RWPE2 (cell line): ENCODE measurements at regions not wholly inside any gene's neighbourhood (a gene's known extent, or its start where the extent isn't known, plus 50 kb on each side); places are given as distances from the start of the nearest gene placed in this dataset.

ENCODE experiments used
- ATAC-seq: fragments of 200-7000 bp; cut with Tn5 transposase; 3 replicates; pipeline ENCODE4 v1.9.1; 2021; ENCODE audit warnings: low read depth
- DNase-seq: peaks from one replicate; pipeline ENCODE4 v3.0.0-alpha.2; 2020; ENCODE audit warnings: low spot score
- H3K27ac ChIP-seq: fragments of 450-650 bp; 2 replicates; pipeline ENCODE4 v1.5.1; 2017; ENCODE audit warnings: mild to moderate bottlenecking; ENCODE audit not compliant: poor library complexity, severe bottlenecking
- H3K27me3 ChIP-seq: fragments of 250-450 bp; sonication (Bioruptor Pico); 2 replicates; pipeline ENCODE4 v1.5.1; 2021; ENCODE audit warnings: mild to moderate bottlenecking, moderate library complexity; ENCODE audit not compliant: insufficient read depth, poor library complexity, severe bottlenecking
- H3K36me3 ChIP-seq: fragments of 250-450 bp; sonication (Bioruptor Pico); 2 replicates; pipeline ENCODE4 v1.5.1; 2020; ENCODE audit warnings: low read depth, mild to moderate bottlenecking, moderate library complexity
- H3K4me1 ChIP-seq: fragments of 250-450 bp; sonication (Bioruptor Pico); 2 replicates; pipeline ENCODE4 v1.5.1; 2021; ENCODE audit warnings: mild to moderate bottlenecking, moderate library complexity; ENCODE audit not compliant: insufficient read depth, poor library complexity, severe bottlenecking
- H3K4me3 ChIP-seq: fragments of 250-450 bp; sonication (Bioruptor Pico); 2 replicates; pipeline ENCODE4 v1.5.1; 2021; ENCODE audit warnings: mild to moderate bottlenecking, moderate library complexity; ENCODE audit not compliant: severe bottlenecking
- H3K9me3 ChIP-seq: fragments of 250-450 bp; sonication (Bioruptor Pico); 2 replicates; pipeline ENCODE4 v1.5.1; 2021; ENCODE audit warnings: mild to moderate bottlenecking, moderate library complexity; ENCODE audit not compliant: severe bottlenecking
- TF ChIP-seq, protein P1 (sequence below): fragments of 450-650 bp; IDR thresholded peaks from one replicate; pipeline ENCODE4 v1.5.1; 2017; ENCODE audit warnings: mild to moderate bottlenecking, moderate library complexity; ENCODE audit not compliant: poor library complexity, severe bottlenecking

DNA sequence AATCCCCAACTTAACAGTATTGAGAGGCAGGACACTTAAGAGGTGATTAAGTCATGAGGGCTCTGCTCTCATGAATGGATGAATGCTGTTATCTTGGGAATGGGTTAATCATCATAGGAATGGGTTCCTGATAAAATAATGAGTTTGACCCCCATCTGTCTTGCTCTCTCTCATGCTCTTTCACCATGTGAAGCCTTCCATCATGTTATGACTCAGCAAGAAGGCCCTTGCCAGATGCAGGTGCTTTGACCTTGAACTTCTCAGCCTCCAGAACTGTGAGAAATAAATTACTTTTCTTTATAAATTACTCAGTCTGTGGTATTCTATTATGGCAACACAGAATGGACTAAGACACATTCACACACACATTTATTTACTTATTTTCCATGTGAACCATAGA, 89.0 kb upstream of the PPM1H start:
- DNase-seq (no peak), ATAC-seq (no peak)
- H3K27me3 ChIP-seq: peaks cover 4% of the 10 kb centered on the region
- H3K4me1 ChIP-seq: no peaks in the 10 kb centered on the region
- no peak overlapping the region for H3K27ac ChIP-seq
- H3K4me3 ChIP-seq: no peak overlapping the region
- no peaks in the 10 kb centered on the region for H3K36me3 ChIP-seq
- H3K9me3 ChIP-seq: no peaks in the 10 kb centered on the region
- TF ChIP-seq, protein P1, sequence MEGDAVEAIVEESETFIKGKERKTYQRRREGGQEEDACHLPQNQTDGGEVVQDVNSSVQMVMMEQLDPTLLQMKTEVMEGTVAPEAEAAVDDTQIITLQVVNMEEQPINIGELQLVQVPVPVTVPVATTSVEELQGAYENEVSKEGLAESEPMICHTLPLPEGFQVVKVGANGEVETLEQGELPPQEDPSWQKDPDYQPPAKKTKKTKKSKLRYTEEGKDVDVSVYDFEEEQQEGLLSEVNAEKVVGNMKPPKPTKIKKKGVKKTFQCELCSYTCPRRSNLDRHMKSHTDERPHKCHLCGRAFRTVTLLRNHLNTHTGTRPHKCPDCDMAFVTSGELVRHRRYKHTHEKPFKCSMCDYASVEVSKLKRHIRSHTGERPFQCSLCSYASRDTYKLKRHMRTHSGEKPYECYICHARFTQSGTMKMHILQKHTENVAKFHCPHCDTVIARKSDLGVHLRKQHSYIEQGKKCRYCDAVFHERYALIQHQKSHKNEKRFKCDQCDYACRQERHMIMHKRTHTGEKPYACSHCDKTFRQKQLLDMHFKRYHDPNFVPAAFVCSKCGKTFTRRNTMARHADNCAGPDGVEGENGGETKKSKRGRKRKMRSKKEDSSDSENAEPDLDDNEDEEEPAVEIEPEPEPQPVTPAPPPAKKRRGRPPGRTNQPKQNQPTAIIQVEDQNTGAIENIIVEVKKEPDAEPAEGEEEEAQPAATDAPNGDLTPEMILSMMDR: no peak

DNA sequence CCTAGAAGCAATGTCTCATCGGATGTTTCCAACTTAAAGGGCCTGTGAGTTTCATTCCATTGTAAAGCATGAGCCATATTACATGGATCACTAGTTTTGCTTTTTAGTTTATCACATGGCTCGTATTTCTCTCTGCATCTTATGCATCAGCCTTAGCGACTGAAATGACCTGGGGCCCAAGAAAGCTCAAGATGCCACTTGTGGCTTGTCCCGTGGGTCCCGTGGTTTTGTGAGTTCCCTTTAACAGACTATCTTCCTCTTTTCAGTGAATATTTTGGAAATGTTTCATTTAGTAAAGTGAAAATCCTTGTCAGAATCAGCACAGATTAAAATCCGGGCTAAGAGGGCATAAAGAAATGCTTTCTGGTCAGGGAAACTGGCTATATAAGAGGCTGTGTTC, 86.2 kb upstream of the PPM1H start:
- DNase-seq (no peak), ATAC-seq (no peak)
- no peak overlapping the region for H3K27ac ChIP-seq
- TF ChIP-seq, protein P1: no peak
- no peaks in the 10 kb centered on the region for H3K4me1 ChIP-seq
- H3K36me3 ChIP-seq: no peaks in the 10 kb centered on the region
- peaks cover 4% of the 10 kb centered on the region for H3K27me3 ChIP-seq
- no peak overlapping the region for H3K4me3 ChIP-seq
- no peaks in the 10 kb centered on the region for H3K9me3 ChIP-seq

DNA sequence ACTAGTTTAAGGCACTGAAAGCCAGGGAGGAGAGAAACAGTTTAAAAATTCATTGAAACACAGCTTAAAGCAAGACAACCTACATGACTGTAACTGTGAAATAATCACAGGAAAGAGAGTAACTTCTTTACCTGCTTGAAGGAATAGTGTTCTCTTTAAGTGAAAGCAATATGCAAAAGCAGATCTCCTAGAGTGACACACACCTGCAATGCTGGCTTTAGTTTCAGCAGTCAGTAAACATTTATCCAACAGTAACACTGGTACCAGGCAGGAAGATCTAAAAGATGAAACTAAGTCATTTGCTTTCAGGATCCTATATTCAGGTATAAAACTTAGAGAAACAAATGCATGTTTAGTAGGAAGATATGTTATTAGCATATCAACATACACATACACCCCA, 85.3 kb upstream of the PPM1H start:
- TF ChIP-seq, protein P1: no peak
- Histone ChIP-seq H3K4me1 (no peaks in the 10 kb centered on the region), H3K27me3 (peaks cover under 1% of the 10 kb centered on the region), H3K4me3 (no peak overlapping the region), H3K9me3 (no peaks in the 10 kb centered on the region), H3K36me3 (no peaks in the 10 kb centered on the region), H3K27ac (no peak overlapping the region)
- ATAC-seq (no peak), DNase-seq (no peak)

DNA sequence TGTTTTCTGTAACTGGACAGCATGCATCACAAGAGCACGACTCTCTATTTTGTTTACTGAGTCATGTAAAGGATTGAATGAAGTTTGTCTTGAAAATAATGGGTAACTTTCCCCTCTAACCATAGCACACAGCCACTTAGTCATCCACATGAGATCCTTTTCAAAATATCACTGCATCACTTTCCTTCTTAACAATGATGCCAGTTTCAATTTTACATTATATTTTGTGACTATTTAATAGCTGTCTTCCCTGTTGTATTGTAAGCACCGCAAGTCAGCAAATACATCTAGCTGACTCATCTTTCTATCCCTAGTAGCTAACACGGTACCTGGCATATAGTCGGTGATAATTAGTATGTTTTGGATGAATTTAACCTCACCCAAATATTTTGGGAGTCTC, 83.3 kb upstream of the PPM1H start:
- no peaks in the 10 kb centered on the region for H3K4me1 ChIP-seq
- no peaks in the 10 kb centered on the region for H3K9me3 ChIP-seq
- peaks cover 4% of the 10 kb centered on the region for H3K27me3 ChIP-seq
- ATAC-seq: no peak
- no peak overlapping the region for H3K4me3 ChIP-seq
- no peak for DNase-seq
- TF ChIP-seq, protein P1: no peak
- no peak overlapping the region for H3K27ac ChIP-seq
- H3K36me3 ChIP-seq: no peaks in the 10 kb centered on the region

DNA sequence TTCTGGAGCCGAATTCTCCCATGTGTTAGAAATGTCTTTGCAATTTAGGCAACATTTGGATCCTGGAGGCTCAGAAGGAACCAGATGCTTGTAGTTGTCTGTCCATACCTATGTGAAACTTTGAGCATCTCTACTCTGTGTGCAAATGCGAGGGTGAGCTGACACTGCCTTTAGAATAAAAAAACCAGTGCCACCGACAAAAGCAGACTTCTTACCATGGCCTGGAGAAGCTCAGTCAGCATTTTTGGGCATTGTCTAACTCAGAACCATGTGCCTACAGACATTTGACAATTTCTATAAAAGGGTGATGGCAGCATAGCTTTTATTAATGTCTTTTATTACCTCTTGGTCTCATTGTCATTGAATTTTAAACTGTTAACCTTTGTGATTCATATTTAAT, 78.4 kb upstream of the PPM1H start:
- Histone ChIP-seq H3K4me3 (no peak overlapping the region), H3K4me1 (no peaks in the 10 kb centered on the region), H3K27me3 (peaks cover 4% of the 10 kb centered on the region), H3K36me3 (no peaks in the 10 kb centered on the region), H3K27ac (no peak overlapping the region), H3K9me3 (no peaks in the 10 kb centered on the region)
- DNase-seq (no peak), ATAC-seq (no peak)
- TF ChIP-seq, protein P1: no peak
